Neuronal stem cell (in vitro differentiated cells): ENCODE measurements at regions not wholly inside any gene's neighbourhood (a gene's known extent, or its start where the extent isn't known, plus 50 kb on each side); places are given as distances from the start of the nearest gene placed in this dataset.

Experiments used
- DNase-seq: peaks from one replicate; pipeline ENCODE4 v3.0.0-alpha.2; 2013; ENCODE audit warnings: low spot score
- H2AFZ ChIP-seq: one replicate; pipeline ENCODE4 v1.6.1; 2013; ENCODE audit warnings: mild to moderate bottlenecking, low read length, inconsistent platforms
- H2AK5ac ChIP-seq: 2 replicates; pipeline ENCODE4 v1.6.1; 2013; ENCODE audit warnings: low read depth, mild to moderate bottlenecking, inconsistent platforms, low read length, moderate library complexity, mixed read lengths
- H2BK120ac ChIP-seq: 2 replicates; pipeline ENCODE4 v1.6.1; 2013; ENCODE audit warnings: low read depth, mild to moderate bottlenecking, inconsistent platforms, low read length, moderate library complexity, mixed read lengths
- H2BK12ac ChIP-seq: one replicate; pipeline ENCODE4 v1.6.1; 2013; ENCODE audit warnings: low read length, inconsistent platforms
- H2BK15ac ChIP-seq: 2 replicates; pipeline ENCODE4 v1.6.1; 2013; ENCODE audit warnings: mild to moderate bottlenecking, low read length, inconsistent platforms, mixed read lengths
- H2BK5ac ChIP-seq: one replicate; pipeline ENCODE4 v1.6.1; 2013; ENCODE audit warnings: inconsistent platforms, mild to moderate bottlenecking, low read length, moderate library complexity
- H3K14ac ChIP-seq: one replicate; pipeline ENCODE4 v1.6.1; 2013; ENCODE audit warnings: low read length, inconsistent platforms
- H3K18ac ChIP-seq: 2 replicates; pipeline ENCODE4 v1.6.1; 2013; ENCODE audit warnings: low read length, inconsistent platforms
- H3K23ac ChIP-seq: 2 replicates; pipeline ENCODE4 v1.6.1; 2013; ENCODE audit warnings: low read depth, mild to moderate bottlenecking, mixed read lengths, low read length, inconsistent platforms; ENCODE audit not compliant: poor library complexity
- H3K27ac ChIP-seq: replicated peaks from 3 replicates; pipeline ENCODE4 v1.5.1; 2013; ENCODE audit warnings: low read length, inconsistent platforms
- H3K27me3 ChIP-seq, 3 experiments: 2 replicates each; pipeline ENCODE4 v1.6.1; 2013; ENCODE audit warnings: low read length in 3 of 3, mild to moderate bottlenecking in 2 of 3, inconsistent platforms in 1 of 3, low read depth in 1 of 3, mixed read lengths in 1 of 3, moderate library complexity in 1 of 3; ENCODE audit not compliant: control insufficient read depth in 3 of 3, insufficient read depth in 3 of 3
- H3K36me3 ChIP-seq, 2 donors: replicated peaks in 1 of 2; 2 replicates each; pipeline ENCODE4 v1.6.1; 2013; ENCODE audit warnings: low read length in 2 of 2; ENCODE audit not compliant: control insufficient read depth in 2 of 2, insufficient read depth in 2 of 2
- H3K4ac ChIP-seq: 2 replicates; pipeline ENCODE4 v1.6.1; 2013; ENCODE audit warnings: inconsistent platforms, mild to moderate bottlenecking, low read length, moderate library complexity
- H3K4me1 ChIP-seq, 2 donors: 1 replicate in 1 of 2; 2 replicates in 1 of 2; pipeline ENCODE4 v1.6.1; 2013; ENCODE audit warnings: low read length in 2 of 2, low read depth in 1 of 2; ENCODE audit not compliant: control insufficient read depth in 2 of 2, insufficient read depth in 1 of 2
- H3K4me2 ChIP-seq: one replicate; pipeline ENCODE4 v1.6.1; 2013; ENCODE audit warnings: mild to moderate bottlenecking, low read length, inconsistent platforms; ENCODE audit not compliant: insufficient read depth, poor library complexity, severe bottlenecking
- H3K4me3 ChIP-seq, 2 donors: 2 replicates each; pipeline ENCODE4 v1.5.1; 2013; ENCODE audit warnings: low read length in 2 of 2, mild to moderate bottlenecking in 2 of 2, inconsistent platforms in 1 of 2, moderate library complexity in 1 of 2
- H3K79me1 ChIP-seq: one replicate; pipeline ENCODE4 v1.6.1; 2013; ENCODE audit warnings: low read depth, mild to moderate bottlenecking, inconsistent platforms, low read length, moderate library complexity
- H3K9ac ChIP-seq: one replicate; pipeline ENCODE4 v1.6.1; 2013; ENCODE audit warnings: mild to moderate bottlenecking, low read depth, low read length, inconsistent platforms; ENCODE audit not compliant: poor library complexity
- H3K9me3 ChIP-seq, 2 donors: replicated peaks in 1 of 2; 2 replicates each; pipeline versions ENCODE3 to v1.6.1; 2013; ENCODE audit warnings: low read length in 2 of 2, mild to moderate bottlenecking in 2 of 2, inconsistent platforms in 1 of 2, low read depth in 1 of 2, mixed read lengths in 1 of 2, moderate library complexity in 1 of 2; ENCODE audit not compliant: control insufficient read depth in 2 of 2, insufficient read depth in 1 of 2
- H4K8ac ChIP-seq: one replicate; pipeline ENCODE4 v1.6.1; 2013; ENCODE audit warnings: low read depth, mild to moderate bottlenecking, inconsistent platforms, low read length, moderate library complexity
- H4K91ac ChIP-seq: one replicate; pipeline ENCODE4 v1.6.1; 2013; ENCODE audit warnings: low read length, low read depth, mild to moderate bottlenecking, inconsistent platforms; ENCODE audit not compliant: poor library complexity
- WGBS, 2 donors: extraction: QIAGEN DNeasy Blood & Tissue Kit; methylation state at CpG; one replicate each; pipeline ENCODE4 v1.1.7; 2013; ENCODE audit warnings: missing lambda C conversion rate in 2 of 2, mixed read lengths in 1 of 2; ENCODE audit not compliant: insufficient read length in 2 of 2, insufficient replicate concordance in 1 of 2; ENCODE audit errors: extremely low coverage in 2 of 2; 5-methylcytosine and 5-hydroxymethylcytosine counted together

GRCh38 chr2:195533771-195534642, 123.0 kb upstream of the SLC39A10 start:
- Histone ChIP-seq H3K23ac (no peak overlapping the region), H3K18ac (peak overlapping the region; percentile 2), H3K4ac (no peak overlapping the region), H3K4me2 (no peak overlapping the region), H2BK12ac (no peak overlapping the region), H4K8ac (no peak overlapping the region), H2AFZ (peak overlapping the region; percentile 38), H3K14ac (no peak overlapping the region), H2BK120ac (no peak overlapping the region), H2AK5ac (no peak overlapping the region), H3K27ac (no peak overlapping the region), H3K27me3 (no peaks in the 10 kb centered on the region), H2BK15ac (no peak overlapping the region), H3K9ac (no peak overlapping the region), H3K36me3 (no peaks in the 10 kb centered on the region), H4K91ac (no peak overlapping the region), H3K4me3 (no peak overlapping the region), H3K79me1 (no peaks in the 10 kb centered on the region), H3K9me3 (no peaks in the 10 kb centered on the region), H3K4me1 (peaks cover 0 to 5% of the 10 kb centered on the region in 2 donors), H2BK5ac (no peak overlapping the region)
- WGBS, 2 donors: no CpG with 5 or more reads among the region's 8 CpGs
- no peak for DNase-seq

GRCh38 chr2:195532628-195533271, 124.3 kb upstream of the SLC39A10 start:
- Histone ChIP-seq H3K27me3 (no peaks in the 10 kb centered on the region), H2BK12ac (no peak overlapping the region), H3K18ac (no peak overlapping the region), H3K9me3 (no peaks in the 10 kb centered on the region), H3K4me3 (no peak overlapping the region), H4K8ac (no peak overlapping the region), H3K23ac (no peak overlapping the region), H2BK120ac (no peak overlapping the region), H3K79me1 (no peaks in the 10 kb centered on the region), H3K4me2 (no peak overlapping the region), H3K14ac (no peak overlapping the region), H2BK5ac (no peak overlapping the region), H2AK5ac (no peak overlapping the region), H2BK15ac (no peak overlapping the region), H3K4ac (no peak overlapping the region), H4K91ac (no peak overlapping the region), H2AFZ (peak overlapping the region; percentile 78), H3K4me1 (peaks cover 0 to 5% of the 10 kb centered on the region in 2 donors), H3K9ac (no peak overlapping the region), H3K36me3 (no peaks in the 10 kb centered on the region), H3K27ac (no peak overlapping the region)
- WGBS, 2 donors: no CpG with 5 or more reads among the region's 5 CpGs
- DNase-seq: no peak

DNA sequence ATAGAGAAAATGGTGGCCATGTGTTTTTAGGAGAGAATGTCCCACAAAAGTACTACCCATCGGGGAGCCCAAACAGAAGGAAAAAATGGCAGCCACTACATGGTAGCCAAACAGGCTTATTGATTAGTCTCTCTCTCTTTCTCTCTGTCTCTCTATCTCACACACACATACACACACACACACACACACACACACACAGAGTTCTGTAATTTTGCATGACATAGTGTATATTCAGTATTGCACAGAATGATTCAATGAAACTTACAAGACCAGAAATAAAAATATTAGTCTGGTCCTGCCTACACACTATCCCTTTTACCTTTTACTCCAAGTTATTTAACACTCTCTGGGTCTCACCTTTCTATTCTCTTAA, 124.8 kb upstream of the SLC39A10 start:
- peaks cover 0 to 5% of the 10 kb centered on the region in 2 donors for H3K4me1 ChIP-seq
- no peak for DNase-seq
- no peak overlapping the region for H4K91ac ChIP-seq
- H3K27ac ChIP-seq: no peak overlapping the region
- H3K18ac ChIP-seq: no peak overlapping the region
- H3K4me2 ChIP-seq: no peak overlapping the region
- H4K8ac ChIP-seq: no peak overlapping the region
- no peak overlapping the region for H3K4ac ChIP-seq
- H2AK5ac ChIP-seq: no peak overlapping the region
- no peak overlapping the region for H3K9ac ChIP-seq
- no peak overlapping the region for H2AFZ ChIP-seq
- no peak overlapping the region for H2BK5ac ChIP-seq
- WGBS, 2 donors: no CpG with 5 or more reads among the region's 1 CpG
- no peaks in the 10 kb centered on the region for H3K9me3 ChIP-seq
- H3K36me3 ChIP-seq: no peaks in the 10 kb centered on the region
- no peak overlapping the region for H2BK15ac ChIP-seq
- no peak overlapping the region for H2BK120ac ChIP-seq
- no peaks in the 10 kb centered on the region for H3K27me3 ChIP-seq
- H3K23ac ChIP-seq: no peak overlapping the region
- no peaks in the 10 kb centered on the region for H3K79me1 ChIP-seq
- no peak overlapping the region for H3K4me3 ChIP-seq
- H2BK12ac ChIP-seq: no peak overlapping the region
- H3K14ac ChIP-seq: no peak overlapping the region

DNA sequence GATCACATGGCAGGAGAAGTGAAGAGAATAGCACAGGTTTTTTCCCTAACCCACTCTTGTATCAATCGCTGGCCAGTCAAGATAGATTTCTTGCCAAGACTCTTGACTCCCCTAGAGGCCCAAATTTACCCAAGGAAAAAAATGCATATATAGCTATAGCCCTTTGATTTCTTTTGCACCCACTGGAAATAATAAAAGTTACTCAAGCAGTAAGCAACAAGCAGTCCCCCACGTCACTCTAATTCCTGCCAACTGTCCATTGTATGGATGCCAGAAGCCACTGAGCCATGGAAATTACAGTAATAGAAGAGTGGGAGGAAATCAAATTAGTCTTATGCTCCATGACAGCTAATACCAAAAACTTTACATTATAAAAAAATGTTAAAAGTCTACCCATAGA, 125.3 kb upstream of the SLC39A10 start:
- H2AFZ ChIP-seq: no peak overlapping the region
- H2BK12ac ChIP-seq: no peak overlapping the region
- no peak overlapping the region for H3K4ac ChIP-seq
- DNase-seq: no peak
- H3K9ac ChIP-seq: no peak overlapping the region
- H3K36me3 ChIP-seq: no peaks in the 10 kb centered on the region
- H3K4me2 ChIP-seq: no peak overlapping the region
- H3K4me3 ChIP-seq: no peak overlapping the region
- no peak overlapping the region for H3K18ac ChIP-seq
- H4K91ac ChIP-seq: no peak overlapping the region
- H3K4me1 ChIP-seq: peaks cover 0 to 5% of the 10 kb centered on the region in 2 donors
- H3K79me1 ChIP-seq: no peaks in the 10 kb centered on the region
- no peak overlapping the region for H3K27ac ChIP-seq
- no peaks in the 10 kb centered on the region for H3K9me3 ChIP-seq
- no CpG with 5 or more reads among the region's 2 CpGs for WGBS, 2 donors
- H4K8ac ChIP-seq: no peak overlapping the region
- H2BK15ac ChIP-seq: no peak overlapping the region
- no peak overlapping the region for H2BK5ac ChIP-seq
- no peak overlapping the region for H3K23ac ChIP-seq
- H3K27me3 ChIP-seq: no peaks in the 10 kb centered on the region
- no peak overlapping the region for H3K14ac ChIP-seq
- H2AK5ac ChIP-seq: no peak overlapping the region
- H2BK120ac ChIP-seq: no peak overlapping the region
